GM10248 (cell line): ENCODE measurements at regions not wholly inside any gene's neighbourhood (a gene's known extent, or its start where the extent isn't known, plus 50 kb on each side); places are given as distances from the start of the nearest gene placed in this dataset.

ENCODE experiments used
- CTCF ChIA-PET: fragments of 300-600 bp; sonication (Branson Sonifier 250); formaldehyde crosslinking; extraction: SDS; loops from one replicate; lab custom pipeline; 2021; ENCODE audit warnings: antibody characterized with exemption; lab: Yijun Ruan, JAX
- POLR2A ChIA-PET: fragments of 350-650 bp; sonication (Branson Sonifier 250); formaldehyde crosslinking; extraction: SDS; loops from one replicate; lab custom pipeline; 2020; ENCODE audit warnings: antibody characterized with exemption; lab: Yijun Ruan, JAX
- DNase-seq: peaks from one replicate; pipeline ENCODE4 v3.0.0; 2012; ENCODE audit errors: extremely low spot score
- CTCF ChIP-seq: IDR thresholded peaks from 2 replicates; pipeline ENCODE4 v1.5.1; 2012; ENCODE audit warnings: mild to moderate bottlenecking, low read depth; ENCODE audit errors: extremely low read depth, missing control alignments, control extremely low read depth

GRCh38 chr12:118884226-118884625 lies 97.1 kb upstream of the SRRM4 start:
- TF ChIP-seq CTCF = no peak
- CTCF ChIA-PET = no interaction called here
- POLR2A ChIA-PET = no interaction called here
- DNase-seq = no peak

- no peak for DNase-seq
- no peak for TF ChIP-seq CTCF
- POLR2A ChIA-PET = no interaction called here
- CTCF ChIA-PET = no interaction called here
Measured at GRCh38 chr12:118900993-118901392, 80.3 kb upstream of the SRRM4 start.

DNA sequence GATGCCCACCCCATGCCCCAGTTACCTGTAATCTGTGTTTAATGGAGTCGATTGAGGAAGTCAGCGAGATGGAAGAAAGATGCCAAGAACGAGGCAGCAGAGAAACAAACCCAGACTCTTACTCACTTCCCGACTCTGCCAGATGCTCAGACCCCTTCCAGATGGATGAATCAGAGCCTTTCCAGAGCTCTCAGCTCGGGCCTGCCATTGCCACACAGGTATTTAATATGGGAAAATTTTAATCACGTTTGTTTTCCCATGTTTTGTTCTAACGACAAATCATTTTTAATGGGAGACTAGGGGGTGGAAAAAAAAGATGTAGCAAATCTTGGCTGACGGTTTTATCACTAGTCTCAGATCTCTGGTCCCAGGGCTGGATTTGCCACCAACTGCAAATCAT lies 72.5 kb upstream of the SRRM4 start:
- ChIA-PET CTCF (no interaction called here), POLR2A (no interaction called here)
- no peak for TF ChIP-seq CTCF
- DNase-seq = no peak

DNA sequence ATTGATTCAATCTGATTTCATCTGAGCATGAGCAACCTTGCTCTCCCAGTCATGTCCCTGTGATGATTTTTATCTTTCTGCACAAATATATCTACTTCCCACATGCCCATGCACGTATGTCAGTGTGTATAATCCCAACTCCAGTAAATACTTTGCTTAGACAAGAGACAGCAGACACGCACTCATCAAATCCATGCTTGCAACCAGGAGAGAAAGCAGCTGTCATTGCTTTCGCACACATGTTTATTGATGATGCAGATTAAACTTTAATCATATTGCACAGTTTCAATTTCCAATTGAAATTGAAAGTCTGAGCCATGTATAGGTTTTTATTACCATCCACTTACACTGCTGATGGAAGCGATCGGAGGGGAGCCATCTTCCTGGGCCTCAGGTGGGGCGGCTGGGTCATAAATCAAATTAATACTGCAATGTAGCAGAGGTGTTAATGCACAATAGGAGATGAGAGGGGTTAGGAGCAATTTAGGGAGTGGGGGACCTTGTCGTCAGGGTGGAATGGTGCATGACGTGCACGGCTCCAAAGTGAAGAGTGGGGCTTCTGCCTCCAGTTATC lies 68.6 kb upstream of the SRRM4 start:
- CTCF ChIA-PET = no interaction called here
- POLR2A ChIA-PET = no interaction called here
- no peak for TF ChIP-seq CTCF
- DNase-seq = no peak

DNA sequence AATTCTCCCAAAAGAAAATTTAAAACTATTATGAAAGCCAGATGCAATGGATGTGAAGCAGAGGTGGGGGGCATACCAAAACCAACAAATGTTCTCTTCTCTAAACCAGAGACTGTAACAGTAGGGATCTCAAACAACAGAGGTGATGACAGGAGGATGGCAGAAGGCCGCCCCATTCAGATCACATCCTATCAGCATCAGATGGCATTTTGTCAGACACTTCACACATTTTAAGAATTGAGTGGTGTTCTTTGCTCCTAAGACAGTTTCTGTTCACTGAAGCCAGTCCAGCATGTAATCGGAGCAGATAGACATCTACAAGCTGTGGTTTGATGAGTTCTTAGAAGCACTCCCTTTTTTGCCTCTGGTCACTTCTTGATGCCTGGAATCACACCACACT lies 59.6 kb upstream of the SRRM4 start:
- POLR2A ChIA-PET = no interaction called here
- no peak for TF ChIP-seq CTCF
- CTCF ChIA-PET = interaction anchor here (1.4 kb wide), 1 partner anchor 9 kb away, joined by 5 read pairs; no protein-coding TSS in a partner anchor
- no peak for DNase-seq

GRCh38 chr12:118922405-118922804 lies 58.9 kb upstream of the SRRM4 start:
- no peak for DNase-seq
- POLR2A ChIA-PET = no interaction called here
- CTCF ChIA-PET = interaction anchor here (1.4 kb wide), 1 partner anchor 9 kb away, joined by 5 read pairs; no protein-coding TSS in a partner anchor
- TF ChIP-seq CTCF = no peak

DNA sequence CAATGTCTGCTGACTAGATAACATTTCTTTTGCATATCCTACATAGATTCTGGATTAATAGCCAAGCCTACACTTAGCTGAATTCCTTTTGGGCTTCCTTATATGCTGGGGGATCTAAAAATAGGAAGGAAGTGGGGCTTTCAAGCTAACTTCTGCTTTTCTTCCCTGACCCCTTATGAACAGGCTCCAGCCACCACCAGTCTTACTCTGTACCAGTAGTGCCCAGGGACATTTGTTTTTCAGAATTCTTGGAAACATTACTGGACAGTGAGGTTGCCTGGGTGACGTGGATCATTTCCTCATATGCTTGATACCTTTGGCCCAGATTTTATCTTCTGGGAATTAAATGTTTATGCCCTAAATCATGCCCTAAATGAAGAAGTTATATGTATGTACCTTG lies 55.9 kb upstream of the SRRM4 start:
- CTCF ChIA-PET = no interaction called here
- TF ChIP-seq CTCF = no peak
- POLR2A ChIA-PET = no interaction called here
- no peak for DNase-seq
